ENCODE measurements at regions not wholly inside any gene's neighbourhood (a gene's known extent, or its start where the extent isn't known, plus 50 kb on each side); places are given as distances from the start of the nearest gene placed in this dataset.

DNA sequence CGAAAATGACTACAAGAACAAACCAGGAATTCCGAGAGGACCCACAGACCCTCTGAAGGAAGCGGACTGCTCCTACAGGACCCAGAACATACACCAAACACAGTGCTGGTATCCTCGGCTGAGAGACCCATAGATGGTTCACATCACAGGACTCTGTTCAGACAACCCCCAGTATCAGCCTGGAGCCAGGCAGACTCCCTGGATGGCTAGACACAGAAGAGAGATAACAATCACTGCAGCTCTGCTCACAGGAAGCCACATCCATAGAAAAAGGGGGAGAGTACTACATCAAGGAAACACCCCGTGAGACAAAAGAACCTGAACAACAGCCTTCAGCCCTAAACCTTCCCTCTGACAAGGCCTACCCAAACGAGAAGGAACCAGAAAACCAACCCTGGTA is 434.0 kb upstream of the NR5A2 start:
- TF ChIP-seq, protein P1, sequence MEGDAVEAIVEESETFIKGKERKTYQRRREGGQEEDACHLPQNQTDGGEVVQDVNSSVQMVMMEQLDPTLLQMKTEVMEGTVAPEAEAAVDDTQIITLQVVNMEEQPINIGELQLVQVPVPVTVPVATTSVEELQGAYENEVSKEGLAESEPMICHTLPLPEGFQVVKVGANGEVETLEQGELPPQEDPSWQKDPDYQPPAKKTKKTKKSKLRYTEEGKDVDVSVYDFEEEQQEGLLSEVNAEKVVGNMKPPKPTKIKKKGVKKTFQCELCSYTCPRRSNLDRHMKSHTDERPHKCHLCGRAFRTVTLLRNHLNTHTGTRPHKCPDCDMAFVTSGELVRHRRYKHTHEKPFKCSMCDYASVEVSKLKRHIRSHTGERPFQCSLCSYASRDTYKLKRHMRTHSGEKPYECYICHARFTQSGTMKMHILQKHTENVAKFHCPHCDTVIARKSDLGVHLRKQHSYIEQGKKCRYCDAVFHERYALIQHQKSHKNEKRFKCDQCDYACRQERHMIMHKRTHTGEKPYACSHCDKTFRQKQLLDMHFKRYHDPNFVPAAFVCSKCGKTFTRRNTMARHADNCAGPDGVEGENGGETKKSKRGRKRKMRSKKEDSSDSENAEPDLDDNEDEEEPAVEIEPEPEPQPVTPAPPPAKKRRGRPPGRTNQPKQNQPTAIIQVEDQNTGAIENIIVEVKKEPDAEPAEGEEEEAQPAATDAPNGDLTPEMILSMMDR (IDR thresholded peaks at IDR 0.05) = no peak
- TF ChIP-seq POLR2AphosphoS5 (IDR thresholded peaks at IDR 0.05; ENCODE audit: low read depth, low read length) = no peak
- TF ChIP-seq, protein P2, sequence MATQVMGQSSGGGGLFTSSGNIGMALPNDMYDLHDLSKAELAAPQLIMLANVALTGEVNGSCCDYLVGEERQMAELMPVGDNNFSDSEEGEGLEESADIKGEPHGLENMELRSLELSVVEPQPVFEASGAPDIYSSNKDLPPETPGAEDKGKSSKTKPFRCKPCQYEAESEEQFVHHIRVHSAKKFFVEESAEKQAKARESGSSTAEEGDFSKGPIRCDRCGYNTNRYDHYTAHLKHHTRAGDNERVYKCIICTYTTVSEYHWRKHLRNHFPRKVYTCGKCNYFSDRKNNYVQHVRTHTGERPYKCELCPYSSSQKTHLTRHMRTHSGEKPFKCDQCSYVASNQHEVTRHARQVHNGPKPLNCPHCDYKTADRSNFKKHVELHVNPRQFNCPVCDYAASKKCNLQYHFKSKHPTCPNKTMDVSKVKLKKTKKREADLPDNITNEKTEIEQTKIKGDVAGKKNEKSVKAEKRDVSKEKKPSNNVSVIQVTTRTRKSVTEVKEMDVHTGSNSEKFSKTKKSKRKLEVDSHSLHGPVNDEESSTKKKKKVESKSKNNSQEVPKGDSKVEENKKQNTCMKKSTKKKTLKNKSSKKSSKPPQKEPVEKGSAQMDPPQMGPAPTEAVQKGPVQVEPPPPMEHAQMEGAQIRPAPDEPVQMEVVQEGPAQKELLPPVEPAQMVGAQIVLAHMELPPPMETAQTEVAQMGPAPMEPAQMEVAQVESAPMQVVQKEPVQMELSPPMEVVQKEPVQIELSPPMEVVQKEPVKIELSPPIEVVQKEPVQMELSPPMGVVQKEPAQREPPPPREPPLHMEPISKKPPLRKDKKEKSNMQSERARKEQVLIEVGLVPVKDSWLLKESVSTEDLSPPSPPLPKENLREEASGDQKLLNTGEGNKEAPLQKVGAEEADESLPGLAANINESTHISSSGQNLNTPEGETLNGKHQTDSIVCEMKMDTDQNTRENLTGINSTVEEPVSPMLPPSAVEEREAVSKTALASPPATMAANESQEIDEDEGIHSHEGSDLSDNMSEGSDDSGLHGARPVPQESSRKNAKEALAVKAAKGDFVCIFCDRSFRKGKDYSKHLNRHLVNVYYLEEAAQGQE (IDR thresholded peaks at IDR 0.05; ENCODE audit: insufficient read depth in 1 of 2, low read depth in 2 of 2, low read length in 1 of 2) = no peak
- no peak for TF ChIP-seq SIN3A (IDR thresholded peaks at IDR 0.05; ENCODE audit: borderline replicate concordance, insufficient read depth, low read depth, low read length)
- TF ChIP-seq TCF7L2 (IDR thresholded peaks at IDR 0.05; ENCODE audit: low read depth, low read length) = no peak
